A673 (cell line): ENCODE measurements at regions not wholly inside any gene's neighbourhood (a gene's known extent, or its start where the extent isn't known, plus 50 kb on each side); places are given as distances from the start of the nearest gene placed in this dataset.

Experiments used
- CTCF ChIP-seq: fragments of 300-800, 200-600 bp; sonication (generic); conservative IDR thresholded peaks from 2 replicates; pipeline ENCODE4 v1.5.1; 2017; ENCODE audit warnings: low read depth, mild to moderate bottlenecking, antibody characterized with exemption, low read length, moderate library complexity, mixed read lengths
- EZH2 ChIP-seq: fragments of 200-600 bp; sonication (generic); IDR thresholded peaks from 2 replicates; pipeline ENCODE4 v1.6.1; 2017; ENCODE audit warnings: borderline replicate concordance, low read depth, mild to moderate bottlenecking, mixed read lengths, antibody characterized with exemption, low read length; ENCODE audit not compliant: poor library complexity, severe bottlenecking

- TF ChIP-seq CTCF (no peak), EZH2 (no peak)
Observed at GRCh38 chr21:41064334-41064791, 103.6 kb upstream of the BACE2 start.
